ENCODE measurements at regions not wholly inside any gene's neighbourhood (a gene's known extent, or its start where the extent isn't known, plus 50 kb on each side); places are given as distances from the start of the nearest gene placed in this dataset.

- H3K27ac ChIP-seq (ENCODE audit: insufficient read depth, low read length, poor library complexity, severe bottlenecking) = no peak overlapping the region
- Mint-ChIP-seq H3K27ac (no peak overlapping the region), H3K36me3 (no peaks in the 10 kb centered on the region), H3K27me3 (no peaks in the 10 kb centered on the region), H3K4me3 (no peak overlapping the region), H3K9me3 (peaks cover 0 to 7% (median 2%) of the 10 kb centered on the region in 7 donors), H3K4me1 (no peaks in the 10 kb centered on the region)
- no peak overlapping the region for H3K4me3 ChIP-seq (ENCODE audit: low read depth, low read length)
- H3K27me3 ChIP-seq (ENCODE audit: control insufficient read depth, insufficient read depth, low read length) = no peaks in the 10 kb centered on the region
- no peaks in the 10 kb centered on the region for H3K4me1 ChIP-seq (ENCODE audit: control insufficient read depth, insufficient read depth, low read length, poor library complexity, severe bottlenecking)
- DNase-seq = no peak
- H3K9me3 ChIP-seq (ENCODE audit: control insufficient read depth in 2 of 2, low read length in 2 of 2) = no peaks in the 10 kb centered on the region
- no peak for ATAC-seq (ENCODE audit: low read depth in 2 of 2)
- H3K36me3 ChIP-seq (ENCODE audit: control insufficient read depth, insufficient read depth, low read length) = no peaks in the 10 kb centered on the region
These were observed 67.8 kb upstream of the OR9G4 start for GRCh38 chr11:56816259-56816658.

GRCh38 chr11:56808326-56808725 lies 59.8 kb upstream of the OR9G4 start:
- Histone ChIP-seq H3K36me3 (ENCODE audit: control insufficient read depth, insufficient read depth, low read length) (no peaks in the 10 kb centered on the region), H3K4me3 (ENCODE audit: low read depth, low read length) (no peak overlapping the region), H3K9me3 (ENCODE audit: control insufficient read depth in 2 of 2, low read length in 2 of 2) (no peaks in the 10 kb centered on the region), H3K4me1 (ENCODE audit: control insufficient read depth, insufficient read depth, low read length, poor library complexity, severe bottlenecking) (no peaks in the 10 kb centered on the region), H3K27me3 (ENCODE audit: control insufficient read depth, insufficient read depth, low read length) (no peaks in the 10 kb centered on the region), H3K27ac (ENCODE audit: insufficient read depth, low read length, poor library complexity, severe bottlenecking) (no peak overlapping the region)
- Mint-ChIP-seq H3K27me3 (no peaks in the 10 kb centered on the region), H3K4me1 (no peaks in the 10 kb centered on the region), H3K4me3 (no peak overlapping the region), H3K27ac (no peak overlapping the region), H3K36me3 (no peaks in the 10 kb centered on the region), H3K9me3 (peaks cover 3 to 20% (median 7%) of the 10 kb centered on the region in 7 donors)
- DNase-seq = no peak
- ATAC-seq (ENCODE audit: low read depth in 2 of 2) = no peak

- Histone ChIP-seq H3K36me3 (ENCODE audit: control insufficient read depth, insufficient read depth, low read length) (no peaks in the 10 kb centered on the region), H3K27me3 (ENCODE audit: control insufficient read depth, insufficient read depth, low read length) (no peaks in the 10 kb centered on the region), H3K27ac (ENCODE audit: insufficient read depth, low read length, poor library complexity, severe bottlenecking) (no peak overlapping the region), H3K9me3 (ENCODE audit: control insufficient read depth in 2 of 2, low read length in 2 of 2) (no peaks in the 10 kb centered on the region), H3K4me3 (ENCODE audit: low read depth, low read length) (no peak overlapping the region), H3K4me1 (ENCODE audit: control insufficient read depth, insufficient read depth, low read length, poor library complexity, severe bottlenecking) (no peaks in the 10 kb centered on the region)
- Mint-ChIP-seq H3K36me3 (no peaks in the 10 kb centered on the region), H3K27me3 (no peaks in the 10 kb centered on the region), H3K4me3 (no peak overlapping the region), H3K27ac (no peak overlapping the region), H3K9me3 (peaks cover 0 to 14% (median 3%) of the 10 kb centered on the region in 7 donors), H3K4me1 (no peaks in the 10 kb centered on the region)
- ATAC-seq (ENCODE audit: low read depth in 2 of 2) (no peak), DNase-seq (no peak)
These were observed 51.3 kb upstream of the OR9G4 start for GRCh38 chr11:56799691-56800210.
